Uterus (tissue), 2 donors: ENCODE measurements at regions not wholly inside any gene's neighbourhood (a gene's known extent, or its start where the extent isn't known, plus 50 kb on each side); places are given as distances from the start of the nearest gene placed in this dataset.

Experiments used
- POLR2A ChIP-seq, 2 donors: fragments of 450-650 bp; IDR thresholded peaks; one replicate each; pipeline ENCODE4 v1.6.1; 2016; ENCODE audit warnings: antibody characterized with exemption in 2 of 2, mild to moderate bottlenecking in 1 of 2, moderate library complexity in 1 of 2
- TF ChIP-seq, protein P1 (sequence below), 4 experiments: fragments of 200-600 bp in 2 of 4; fragments of 450-650 bp in 2 of 4; sonication (generic) in 2 of 4; IDR thresholded peaks; one replicate each; pipeline ENCODE4 v1.5.1; 2016 to 2019; ENCODE audit warnings: antibody characterized with exemption in 4 of 4, mild to moderate bottlenecking in 2 of 4, moderate library complexity in 1 of 4

DNA sequence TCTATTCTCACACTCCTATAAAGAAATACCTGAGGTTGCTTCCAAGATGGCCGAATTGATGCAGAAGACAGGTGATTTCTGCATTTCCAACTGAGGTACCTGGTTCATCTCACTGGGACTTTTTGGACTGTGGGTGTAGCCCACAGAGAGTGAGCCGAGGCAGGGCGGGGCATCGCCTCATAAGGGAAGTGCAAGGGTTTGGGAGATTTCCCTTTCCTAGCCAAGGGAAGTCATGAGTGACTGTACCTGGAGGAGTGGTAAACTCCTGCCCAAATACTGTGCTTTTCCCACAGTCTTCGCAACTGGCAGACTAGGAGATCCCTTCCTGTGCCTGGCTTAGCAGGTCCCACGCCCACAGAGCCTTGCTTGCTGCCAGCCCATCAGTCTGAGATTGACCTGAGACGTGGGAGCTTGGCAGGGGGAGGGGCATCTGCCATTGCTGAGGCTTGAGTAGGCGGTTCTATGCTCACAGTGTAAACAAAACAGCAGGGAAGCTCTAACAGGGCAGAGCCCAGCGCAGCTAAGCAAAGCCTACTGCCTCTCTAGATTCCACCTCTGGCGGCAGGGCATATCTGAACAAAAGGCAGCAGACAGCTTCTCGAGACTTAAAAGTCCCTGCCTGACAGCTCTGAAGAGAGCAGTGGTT, 152.2 kb downstream of the ARL4A start:
- TF ChIP-seq, protein P1, sequence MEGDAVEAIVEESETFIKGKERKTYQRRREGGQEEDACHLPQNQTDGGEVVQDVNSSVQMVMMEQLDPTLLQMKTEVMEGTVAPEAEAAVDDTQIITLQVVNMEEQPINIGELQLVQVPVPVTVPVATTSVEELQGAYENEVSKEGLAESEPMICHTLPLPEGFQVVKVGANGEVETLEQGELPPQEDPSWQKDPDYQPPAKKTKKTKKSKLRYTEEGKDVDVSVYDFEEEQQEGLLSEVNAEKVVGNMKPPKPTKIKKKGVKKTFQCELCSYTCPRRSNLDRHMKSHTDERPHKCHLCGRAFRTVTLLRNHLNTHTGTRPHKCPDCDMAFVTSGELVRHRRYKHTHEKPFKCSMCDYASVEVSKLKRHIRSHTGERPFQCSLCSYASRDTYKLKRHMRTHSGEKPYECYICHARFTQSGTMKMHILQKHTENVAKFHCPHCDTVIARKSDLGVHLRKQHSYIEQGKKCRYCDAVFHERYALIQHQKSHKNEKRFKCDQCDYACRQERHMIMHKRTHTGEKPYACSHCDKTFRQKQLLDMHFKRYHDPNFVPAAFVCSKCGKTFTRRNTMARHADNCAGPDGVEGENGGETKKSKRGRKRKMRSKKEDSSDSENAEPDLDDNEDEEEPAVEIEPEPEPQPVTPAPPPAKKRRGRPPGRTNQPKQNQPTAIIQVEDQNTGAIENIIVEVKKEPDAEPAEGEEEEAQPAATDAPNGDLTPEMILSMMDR (IDR thresholded peaks at IDR 0.05), result no peak
- no peak for TF ChIP-seq POLR2A (IDR thresholded peaks at IDR 0.05)
